HuH-7.5 (cell line): ENCODE measurements at regions not wholly inside any gene's neighbourhood (a gene's known extent, or its start where the extent isn't known, plus 50 kb on each side); places are given as distances from the start of the nearest gene placed in this dataset.

ENCODE experiments used
- DNase-seq: peaks from one replicate; pipeline ENCODE4 v3.0.0; 2011; ENCODE audit warnings: low spot score

DNA sequence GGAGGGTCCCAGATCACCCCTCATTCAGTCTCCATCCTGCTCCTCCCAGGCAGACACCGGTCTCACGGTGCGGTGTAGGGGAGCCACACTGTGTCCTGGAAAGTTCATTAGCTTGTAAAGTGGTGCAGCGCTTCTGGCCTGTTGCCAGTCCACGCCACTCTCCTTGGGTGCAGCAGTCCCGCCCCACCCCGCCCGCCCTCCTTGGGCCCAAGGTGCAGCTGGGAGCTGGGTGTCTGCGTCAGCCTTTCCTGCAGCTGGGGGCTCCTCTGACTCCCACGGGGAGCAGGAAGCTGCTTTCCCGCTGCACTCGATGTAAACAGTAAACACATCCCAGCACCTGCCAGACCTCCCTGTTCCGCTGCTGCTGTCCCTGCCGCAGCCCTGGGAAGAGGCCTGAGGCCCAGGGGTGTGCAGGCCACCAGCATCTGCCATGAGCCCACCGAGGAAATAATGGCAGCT, 53.8 kb upstream of the ASB18 start:
- no peak for DNase-seq

DNA sequence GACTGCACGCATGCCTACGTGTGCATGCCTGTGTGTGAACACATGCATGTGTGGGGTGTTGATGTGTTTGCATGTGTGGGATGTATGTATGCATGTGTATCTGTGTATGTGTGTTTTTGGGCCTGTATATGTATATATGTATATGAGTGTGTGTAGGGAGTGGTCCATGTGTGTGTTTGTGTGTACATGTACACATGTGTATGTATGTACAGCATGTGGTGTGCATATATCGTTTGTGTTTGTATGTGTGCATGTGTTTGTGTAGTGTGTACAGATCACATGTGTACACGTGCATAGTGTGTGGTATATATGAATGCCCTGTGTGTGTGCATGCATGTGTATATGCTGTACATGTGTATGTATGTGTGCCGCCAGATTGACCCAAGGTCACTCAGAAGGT, 54.2 kb upstream of the ASB18 start:
- DNase-seq: no peak

DNA sequence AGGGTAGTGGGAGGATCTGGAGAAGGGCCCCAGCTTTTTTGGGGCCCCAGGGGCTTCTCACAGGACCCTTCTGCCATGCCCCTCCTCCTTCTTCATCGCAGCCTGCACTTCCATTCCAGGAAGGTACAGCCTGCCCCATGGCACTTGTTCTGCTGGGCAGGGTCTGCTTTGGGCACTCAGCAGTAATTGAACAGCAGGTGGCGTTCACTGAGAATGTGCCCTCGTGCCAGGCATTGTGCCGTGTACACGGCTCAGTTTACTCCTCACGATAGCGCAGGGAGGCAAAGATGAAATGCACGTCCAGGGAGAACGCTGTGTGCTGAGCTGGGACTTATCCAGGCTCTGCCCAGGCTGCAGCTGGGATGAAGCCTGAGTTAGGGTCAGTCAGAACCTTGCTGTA, 54.8 kb upstream of the ASB18 start:
- DNase-seq: no peak

- DNase-seq: no peak
Measured at GRCh38 chr2:236321415-236321814, 57.2 kb upstream of the ASB18 start.

- no peak for DNase-seq
Measured at GRCh38 chr2:236333417-236334121, 69.4 kb upstream of the ASB18 start.

- no peak for DNase-seq
Measured at GRCh38 chr2:236334122-236334876, 70.1 kb upstream of the ASB18 start.

- no peak for DNase-seq
Measured at GRCh38 chr2:236335696-236336574, 71.7 kb upstream of the ASB18 start.

DNA sequence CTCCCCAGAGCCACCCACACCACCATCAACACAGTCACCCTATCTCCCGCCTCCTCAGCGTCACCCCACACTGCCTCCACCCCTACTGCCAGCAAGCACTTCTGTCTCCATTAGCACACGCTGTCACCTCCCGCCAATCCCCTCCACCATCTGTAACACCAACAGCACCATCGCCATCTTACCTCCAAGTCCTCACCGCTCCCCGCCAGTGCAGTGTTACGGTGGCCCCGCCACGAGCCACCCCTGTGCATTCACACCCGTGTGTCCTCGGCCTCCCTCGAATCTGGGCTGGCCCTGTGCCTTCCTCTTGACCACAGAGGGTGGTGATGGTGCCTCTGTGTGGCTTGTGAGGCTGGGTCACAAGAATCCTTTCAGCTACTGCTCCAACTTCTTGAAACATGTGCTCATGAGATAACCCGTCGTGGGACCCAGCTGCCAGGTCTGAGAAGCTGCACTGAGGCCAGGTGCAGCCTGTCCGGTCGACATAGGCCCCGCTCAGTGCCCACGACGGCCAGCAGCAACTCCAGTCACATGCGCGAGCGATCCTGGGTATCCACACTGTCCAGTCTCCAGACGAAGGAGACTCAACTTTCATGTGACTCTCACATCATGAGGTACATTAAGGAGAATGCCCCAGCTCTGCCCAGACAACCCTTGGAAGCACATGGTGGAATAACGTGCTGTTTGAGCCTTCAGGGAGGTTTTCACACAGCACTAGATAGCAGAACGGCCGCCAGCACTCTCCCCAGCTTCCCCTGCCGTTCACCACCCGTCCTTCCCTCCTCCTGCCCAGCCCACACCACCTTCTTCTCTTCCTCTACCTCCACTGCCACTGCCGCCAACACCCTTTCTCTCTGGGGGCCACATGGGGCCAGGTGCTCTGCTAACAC, 72.6 kb upstream of the ASB18 start:
- no peak for DNase-seq

- DNase-seq: no peak
Measured at GRCh38 chr2:236337465-236338325, 73.5 kb upstream of the ASB18 start.

DNA sequence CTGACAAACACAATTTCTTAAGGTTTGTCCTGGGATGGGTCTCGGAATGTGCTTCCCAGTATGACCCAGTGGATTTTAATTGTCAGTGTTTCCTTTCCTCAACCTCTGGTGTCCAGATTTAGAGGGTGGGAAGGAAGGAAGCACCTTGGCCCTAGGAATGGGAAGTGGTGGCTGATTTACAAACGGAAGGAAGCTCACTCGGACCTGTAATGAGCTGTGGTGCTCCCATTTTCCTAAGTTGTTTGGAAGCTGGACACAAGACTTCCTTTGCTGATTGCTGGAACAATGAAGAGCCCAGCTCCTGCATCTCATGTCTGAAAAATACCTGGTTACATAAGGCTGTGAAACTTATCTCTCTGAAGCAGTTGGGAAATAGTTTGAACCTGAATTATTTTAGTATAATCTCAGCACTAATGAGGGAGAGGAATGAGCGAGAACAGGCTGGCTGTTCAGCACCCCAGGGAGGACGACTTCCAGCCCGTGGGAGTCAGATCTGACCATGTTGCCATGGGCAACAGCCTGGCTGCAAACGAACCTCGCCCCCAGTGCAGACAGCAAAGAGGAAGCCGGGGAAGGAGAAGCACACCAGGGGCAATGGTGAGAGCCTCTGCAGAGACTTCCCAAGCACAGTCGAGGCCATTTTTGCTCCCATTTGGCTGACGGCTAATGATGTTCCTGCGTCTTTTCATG, 74.4 kb upstream of the ASB18 start:
- DNase-seq: no peak

DNA sequence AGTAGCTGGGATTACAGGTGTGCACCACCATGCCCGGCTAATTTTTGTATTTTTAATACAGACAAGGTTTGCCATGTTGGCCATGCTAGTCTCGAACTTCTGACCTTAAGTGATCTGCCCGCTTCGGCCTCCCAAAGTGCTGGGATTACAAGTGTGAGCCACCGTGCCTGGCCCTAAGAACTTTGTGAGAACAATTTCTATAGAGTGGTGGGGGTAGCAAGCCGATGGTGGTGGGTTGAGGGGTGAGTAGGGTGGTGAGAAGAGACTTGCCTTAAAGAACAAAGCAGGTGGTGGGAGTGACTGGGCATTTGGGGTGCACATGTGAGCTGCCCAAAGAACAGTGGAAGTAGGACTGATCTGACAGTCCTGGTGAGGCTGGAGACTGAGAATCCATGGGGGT, 76.0 kb upstream of the ASB18 start:
- no peak for DNase-seq

- no peak for DNase-seq
Measured at GRCh38 chr2:236341067-236341466, 76.9 kb upstream of the ASB18 start.

GRCh38 chr2:236341721-236342120, 77.5 kb upstream of the ASB18 start:
- no peak for DNase-seq

GRCh38 chr2:236342507-236342906, 78.3 kb upstream of the ASB18 start:
- DNase-seq: no peak

- DNase-seq: no peak
Measured at GRCh38 chr2:236342951-236343350, 78.7 kb upstream of the ASB18 start.

DNA sequence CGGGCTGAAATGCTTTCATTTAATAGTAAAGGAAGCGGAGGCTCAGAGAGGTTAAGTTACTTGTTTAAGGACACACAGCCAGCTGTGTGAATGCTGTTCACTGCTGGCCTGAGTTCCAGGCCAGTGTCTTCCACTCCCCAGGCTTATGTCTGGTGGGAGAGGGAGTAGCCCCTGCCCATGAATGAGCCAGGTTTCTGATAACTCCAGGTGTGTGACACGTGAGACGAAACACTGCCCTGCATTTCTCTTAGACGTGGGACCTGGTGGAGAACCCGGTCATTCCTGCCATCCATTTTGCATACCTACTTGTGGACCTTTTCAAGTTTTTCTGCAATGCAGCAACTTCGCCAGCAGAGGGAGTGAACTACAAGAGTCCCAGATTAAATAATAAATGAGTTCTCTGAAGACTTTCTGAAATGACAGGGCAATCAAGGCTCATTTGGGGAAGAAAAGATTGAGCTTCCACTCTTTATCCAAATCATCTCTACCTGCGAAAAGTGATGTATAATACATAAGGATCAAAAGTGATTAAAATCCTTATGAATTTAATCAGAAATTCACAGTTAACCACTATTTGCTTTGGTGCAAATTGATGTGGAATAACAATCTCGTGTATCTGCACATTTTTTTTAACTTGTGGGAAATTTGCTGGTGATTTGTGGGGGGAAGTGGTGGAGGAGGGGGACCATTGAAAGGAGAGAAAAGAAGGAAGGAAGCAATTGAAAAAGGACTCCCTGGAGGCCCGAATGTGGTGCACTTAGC, 79.4 kb upstream of the ASB18 start:
- peak; percentile 57 for DNase-seq

GRCh38 chr2:236344446-236344845, 80.2 kb upstream of the ASB18 start:
- no peak for DNase-seq

DNA sequence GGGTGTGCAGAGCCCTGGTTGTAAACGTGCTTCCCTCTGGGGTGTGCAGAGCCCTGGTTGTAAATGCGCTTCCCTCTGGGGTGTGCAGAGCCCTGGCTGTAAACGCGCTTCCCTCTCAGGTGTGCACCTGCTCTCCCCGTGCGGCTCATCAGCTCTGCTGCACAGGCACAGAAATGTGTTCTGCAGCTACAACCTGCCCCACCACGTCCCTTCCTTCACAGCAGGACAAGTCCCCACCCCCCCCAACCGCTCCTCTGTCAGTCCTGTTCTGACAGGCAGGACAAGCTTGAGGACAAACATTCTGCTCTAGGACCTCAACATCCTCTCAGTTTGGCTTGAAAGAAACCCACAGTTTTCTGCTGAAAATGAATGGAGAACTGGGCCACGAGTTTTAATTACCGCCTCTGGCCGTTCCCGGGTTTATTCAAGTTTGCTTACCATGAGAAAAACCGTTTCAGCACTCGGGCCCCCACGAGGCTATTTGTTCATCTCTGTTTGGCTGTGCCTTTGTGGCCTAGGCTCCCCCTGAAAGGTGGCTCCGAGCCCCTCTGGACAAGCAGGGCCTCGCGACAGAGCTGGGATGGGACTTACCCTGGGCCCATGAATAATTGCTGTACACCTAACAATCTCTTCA, 81.0 kb upstream of the ASB18 start:
- DNase-seq: no peak

DNA sequence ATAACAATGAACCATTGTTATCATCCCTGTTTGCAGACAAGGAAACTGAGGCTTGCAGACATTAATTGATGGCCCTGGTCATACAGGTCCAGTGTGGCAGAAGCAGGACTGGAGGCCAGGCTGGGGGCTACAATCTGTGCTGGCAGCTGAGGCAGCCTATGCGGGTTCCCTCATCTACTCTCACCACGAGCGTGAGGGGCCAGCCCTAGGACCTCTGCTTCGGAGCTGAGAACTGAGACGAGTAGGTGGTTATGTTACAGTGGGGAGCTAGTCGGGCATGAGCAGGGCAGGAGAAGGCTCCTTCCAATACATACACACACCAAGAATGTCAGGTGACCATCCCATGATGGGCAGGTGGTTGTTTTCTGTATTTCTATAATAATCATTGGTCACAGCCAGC, 82.2 kb upstream of the ASB18 start:
- DNase-seq: no peak
